ENCODE measurements at regions not wholly inside any gene's neighbourhood (a gene's known extent, or its start where the extent isn't known, plus 50 kb on each side); places are given as distances from the start of the nearest gene placed in this dataset.

- DNase-seq: no peak
Measured at GRCh38 chr3:104988496-104988895, 378.2 kb upstream of the ALCAM start.

DNA sequence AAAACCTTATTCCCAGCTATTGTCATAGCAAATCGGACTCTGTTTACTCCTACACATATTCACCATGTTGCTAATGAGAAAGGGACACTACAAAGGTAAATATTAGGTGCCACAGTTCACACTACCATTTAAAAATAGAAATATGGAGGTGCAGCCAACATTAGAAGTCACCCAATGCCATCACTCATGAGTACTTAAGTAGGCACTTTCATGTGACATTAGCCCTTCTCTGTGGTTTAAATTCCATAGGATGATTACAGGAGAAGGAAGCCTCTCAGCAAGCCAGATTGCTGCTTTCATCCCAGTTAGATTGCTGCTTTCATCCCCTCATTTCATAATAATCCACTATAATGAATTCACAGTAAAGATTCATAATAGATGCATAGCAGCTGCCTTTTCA lies 376.8 kb upstream of the ALCAM start:
- DNase-seq: no peak

- DNase-seq: no peak
Measured at GRCh38 chr3:104990758-104991157, 376.0 kb upstream of the ALCAM start.

GRCh38 chr3:104992676-104993075 lies 374.0 kb upstream of the ALCAM start:
- DNase-seq: no peak

GRCh38 chr3:105006164-105006563 lies 360.5 kb upstream of the ALCAM start:
- no peak for DNase-seq

DNA sequence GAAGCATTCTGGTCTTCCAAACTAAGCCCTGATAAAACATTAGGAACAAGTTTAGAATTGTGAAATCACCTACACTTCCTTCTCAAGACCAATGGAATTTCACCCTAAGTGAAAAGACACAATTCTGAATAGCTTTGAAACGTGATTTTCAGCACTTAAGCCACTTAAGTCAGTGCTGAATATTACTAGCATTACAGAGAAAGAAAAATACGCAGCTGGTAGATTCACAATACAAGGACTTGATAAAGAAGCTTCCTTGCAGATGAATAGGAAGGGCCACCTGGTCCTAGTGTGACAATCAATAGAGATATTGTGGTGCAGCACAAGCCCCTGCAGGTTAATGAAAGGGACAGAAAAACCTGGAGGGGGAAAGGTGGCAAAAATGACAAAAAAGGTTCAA lies 353.1 kb upstream of the ALCAM start:
- DNase-seq: no peak

DNA sequence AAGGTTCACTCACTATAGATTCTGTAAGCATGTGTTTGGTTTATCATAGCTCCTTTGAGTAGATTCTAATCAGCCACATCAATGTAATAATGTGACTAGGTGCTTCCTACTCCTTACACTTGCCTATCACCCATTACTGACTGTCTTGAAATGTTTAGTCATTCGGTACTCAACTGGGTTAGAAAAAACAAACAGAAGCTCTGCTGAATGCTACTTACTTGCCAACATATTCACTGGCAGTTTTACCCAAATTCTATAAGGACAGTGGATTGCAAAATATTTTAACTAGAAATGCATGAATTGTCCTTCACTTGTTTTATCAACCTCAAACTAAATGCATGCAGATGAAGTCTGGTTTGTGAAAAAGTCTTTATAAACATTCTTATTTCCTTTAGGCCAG lies 352.1 kb upstream of the ALCAM start:
- no peak for DNase-seq

DNA sequence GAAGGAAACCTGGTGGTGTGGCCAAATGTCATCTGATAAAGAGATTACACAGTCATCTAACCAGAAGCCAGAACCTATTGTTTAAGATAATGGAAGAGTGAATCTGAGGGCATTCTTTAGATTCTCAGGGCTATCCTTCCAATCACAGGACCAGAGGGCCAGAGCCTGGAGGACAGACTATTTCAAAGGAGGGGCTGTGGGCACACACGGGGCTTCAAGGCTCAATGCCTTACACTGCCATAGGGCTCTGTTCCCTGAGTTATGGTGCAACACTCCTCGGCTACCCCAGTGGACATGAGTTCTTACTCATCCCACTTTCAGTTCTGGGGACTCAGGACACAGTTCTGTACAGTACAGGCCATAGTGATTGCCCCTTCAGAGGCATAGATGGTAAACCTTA lies 343.9 kb upstream of the ALCAM start:
- DNase-seq: no peak

DNA sequence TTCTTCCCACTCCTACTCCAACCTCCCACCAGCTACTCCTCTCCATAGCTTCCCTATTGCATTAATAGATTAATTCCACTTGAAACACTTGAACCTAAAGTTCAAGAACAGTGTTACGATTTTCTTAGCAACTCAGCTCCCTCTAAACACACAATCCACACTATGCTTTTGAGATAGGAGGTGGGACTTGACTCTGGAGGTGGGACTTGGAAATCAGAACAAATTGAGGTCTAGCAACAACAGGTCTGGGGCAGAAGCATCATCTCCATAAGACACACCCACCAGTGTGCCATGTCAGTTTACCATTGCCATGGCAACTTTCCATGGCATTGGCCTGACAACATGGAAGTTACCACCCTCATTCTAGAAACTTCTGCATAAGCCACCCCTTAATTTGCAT lies 336.5 kb upstream of the ALCAM start:
- no peak for DNase-seq

DNA sequence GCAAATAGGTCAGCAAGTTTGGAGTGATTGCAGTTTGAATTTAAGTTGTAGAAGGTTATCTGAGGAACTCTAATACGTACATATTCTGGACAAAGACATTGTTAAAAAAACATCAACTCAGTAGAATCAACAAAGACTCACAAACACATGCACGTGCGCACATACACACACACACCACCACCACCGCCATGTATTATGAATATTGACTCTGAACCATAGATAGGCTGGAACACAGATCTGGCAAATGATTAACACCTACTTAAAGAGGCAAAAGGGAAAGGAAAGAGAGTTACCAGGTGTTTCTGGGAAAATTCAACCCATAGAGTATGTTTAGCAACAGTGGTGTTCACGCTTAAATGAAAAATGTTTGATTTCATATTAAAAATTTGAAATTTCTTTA lies 334.2 kb upstream of the ALCAM start:
- DNase-seq: no peak

DNA sequence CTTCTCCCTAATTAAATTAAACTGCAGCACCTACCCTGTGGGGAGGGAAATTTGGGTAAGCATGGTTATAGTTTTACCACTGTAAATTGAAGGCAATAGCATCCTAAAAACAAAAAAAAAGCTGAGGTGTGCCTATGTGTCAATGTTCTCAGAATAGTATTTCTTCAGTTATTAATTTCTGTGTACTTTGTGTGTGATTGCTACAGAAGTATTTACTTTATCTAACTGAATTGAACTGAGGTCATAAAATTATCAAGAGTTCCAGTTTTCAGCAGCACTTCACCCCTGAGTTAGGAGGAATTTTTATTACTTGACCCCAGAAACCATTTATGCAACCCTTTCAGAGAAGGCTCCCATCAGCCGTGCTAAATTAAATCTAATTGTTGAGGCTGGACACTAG lies 333.6 kb upstream of the ALCAM start:
- no peak for DNase-seq

- DNase-seq: no peak
Measured at GRCh38 chr3:105039004-105039403, 327.7 kb upstream of the ALCAM start.

GRCh38 chr3:105040026-105040622 lies 326.6 kb upstream of the ALCAM start:
- no peak for DNase-seq

DNA sequence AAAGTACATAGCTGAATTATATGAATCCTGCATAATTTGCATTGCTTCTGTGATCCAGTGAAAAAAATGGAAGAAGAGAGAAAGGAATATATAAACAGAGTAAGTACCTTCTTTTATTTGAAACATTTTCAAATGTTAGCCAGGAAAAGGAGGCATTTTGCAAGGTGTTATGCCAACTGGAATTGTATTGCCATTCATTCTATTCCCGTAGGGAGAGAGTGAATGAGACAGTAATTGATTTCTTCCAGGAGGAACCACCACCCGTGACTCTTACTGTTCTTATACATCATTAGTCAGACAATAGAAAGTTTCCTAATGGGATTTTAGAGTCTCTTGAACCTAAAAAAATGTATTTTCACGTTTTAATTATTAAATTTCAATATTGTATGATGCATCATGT lies 324.1 kb upstream of the ALCAM start:
- DNase-seq: no peak

DNA sequence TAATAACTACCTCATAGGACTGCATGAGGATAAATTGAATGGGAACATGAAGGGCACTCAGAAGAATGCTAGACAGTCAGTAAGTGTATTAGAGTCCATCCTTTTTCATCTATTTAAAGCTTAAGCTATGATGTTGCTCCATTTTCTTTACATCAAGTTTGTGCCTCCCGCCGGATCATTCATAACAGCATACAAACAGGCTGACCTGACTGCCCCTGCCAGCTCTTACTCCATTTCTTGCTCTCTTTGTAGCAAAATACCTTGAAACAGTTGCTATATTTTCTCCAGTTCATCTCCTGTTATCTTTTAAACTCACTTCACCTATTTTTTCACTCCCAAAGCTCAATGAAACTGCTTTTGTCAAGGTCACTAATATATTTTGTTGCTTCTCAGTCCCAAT lies 315.6 kb upstream of the ALCAM start:
- no peak for DNase-seq

GRCh38 chr3:105051972-105052371 lies 314.7 kb upstream of the ALCAM start:
- DNase-seq: no peak

DNA sequence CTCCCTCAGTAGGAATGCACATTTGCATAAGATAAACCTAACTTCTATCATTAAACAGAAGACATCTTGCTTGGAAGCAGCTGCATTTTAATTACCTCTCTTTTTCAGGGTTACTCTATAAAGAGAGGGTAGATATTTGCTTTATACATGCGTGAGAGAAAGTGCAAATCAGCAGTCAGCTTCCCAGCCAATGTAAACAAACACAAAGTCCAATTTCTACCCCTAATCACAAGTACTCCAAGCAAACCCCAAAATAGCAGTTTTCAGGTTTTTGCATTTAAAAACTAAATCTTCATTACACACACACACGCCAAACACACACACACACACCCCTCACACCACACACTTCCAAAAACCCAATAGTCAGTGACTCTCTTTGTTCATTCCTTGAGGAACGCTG lies 303.9 kb upstream of the ALCAM start:
- DNase-seq: no peak

DNA sequence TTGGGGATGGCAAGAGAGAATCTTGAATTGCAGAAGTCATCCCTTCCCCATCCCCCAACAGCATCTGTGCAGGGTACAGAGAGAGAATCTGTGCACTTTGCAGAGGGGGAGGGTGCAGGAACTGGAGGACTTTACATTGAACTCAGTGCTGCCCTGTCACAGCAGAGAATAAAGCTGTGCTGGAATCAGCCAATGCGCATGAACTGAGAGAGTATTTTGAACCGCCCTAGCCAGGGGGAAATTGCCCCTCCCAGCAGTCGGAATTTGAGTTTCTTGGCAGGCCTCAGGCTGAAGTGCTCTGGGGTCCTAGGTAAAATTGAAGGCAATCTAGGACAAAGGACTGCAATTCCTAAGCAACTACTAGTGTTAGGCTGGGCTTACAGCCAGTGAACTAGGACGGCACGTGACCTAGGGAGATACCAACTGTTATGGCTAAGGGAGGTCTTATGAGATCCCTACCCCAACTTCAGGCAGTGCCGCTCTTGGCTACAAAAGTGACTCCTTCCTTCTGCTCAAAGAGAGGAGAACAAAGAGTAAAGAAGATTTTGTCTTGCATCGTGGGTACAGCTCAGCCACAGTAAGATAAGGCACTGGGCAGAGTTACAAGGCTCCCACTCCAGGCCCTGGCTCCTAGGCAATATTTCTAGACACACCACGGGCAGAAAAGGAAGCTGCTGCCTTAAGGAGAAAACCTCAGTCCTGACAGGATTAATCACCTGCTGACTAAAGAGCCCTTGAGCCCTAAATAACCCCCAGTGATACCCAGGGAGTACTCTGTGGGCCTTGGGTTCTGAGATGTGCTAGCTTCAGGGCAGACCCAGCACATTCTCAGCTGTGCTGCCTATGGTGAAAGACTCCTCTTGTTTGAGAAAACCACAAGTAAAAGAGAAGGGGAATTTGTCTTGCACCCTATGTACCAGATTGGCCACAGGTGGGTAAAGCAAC lies 300.5 kb upstream of the ALCAM start:
- DNase-seq: no peak

DNA sequence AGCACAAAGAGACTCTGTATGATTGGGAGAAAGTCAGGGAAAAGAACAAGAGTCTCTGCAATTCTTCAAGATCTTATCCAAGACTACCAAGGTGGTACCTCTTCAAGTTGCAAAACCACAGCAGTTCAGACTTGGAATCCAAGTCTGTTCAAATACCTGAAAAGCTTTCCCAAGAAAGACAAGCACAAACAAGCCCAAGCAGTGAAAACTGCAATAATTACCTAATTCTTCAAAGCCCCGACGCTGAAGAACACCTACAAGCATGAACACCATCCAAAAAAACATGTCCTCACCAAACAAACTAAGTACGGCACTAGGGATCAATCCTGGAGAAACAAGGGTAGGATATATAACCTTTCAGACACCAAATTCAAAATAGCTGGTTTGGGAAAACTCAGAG lies 299.3 kb upstream of the ALCAM start:
- no peak for DNase-seq

GRCh38 chr3:105077060-105077822 lies 289.5 kb upstream of the ALCAM start:
- DNase-seq: no peak

GRCh38 chr3:105083945-105084344 lies 282.8 kb upstream of the ALCAM start:
- no peak for DNase-seq

GRCh38 chr3:105085506-105085905 lies 281.2 kb upstream of the ALCAM start:
- DNase-seq: no peak

GRCh38 chr3:105093371-105094252 lies 273.1 kb upstream of the ALCAM start:
- DNase-seq: no peak
